ENCODE measurements at regions not wholly inside any gene's neighbourhood (a gene's known extent, or its start where the extent isn't known, plus 50 kb on each side); places are given as distances from the start of the nearest gene placed in this dataset.

- in situ Hi-C loops (cut with MboI): no loop called here
- H3K4me3 ChIP-seq: no peak overlapping the region
- no peak overlapping the region for H3K4me2 ChIP-seq (ENCODE audit: control insufficient read depth, insufficient read depth)
- ChIA-PET SMC1A (ENCODE audit: uncharacterized antibody, unreplicated experiment) (no interaction called here), POLR2A (no interaction called here), RAD21 (ENCODE audit: unreplicated experiment) (no interaction called here), CTCF (no interaction called here)
- TF ChIP-seq TBL1XR1 (IDR thresholded peaks at IDR 0.05; ENCODE audit: low read depth, low read length): no peak
- TF ChIP-seq FOXK2 (IDR thresholded peaks at IDR 0.05): no peak
- no peak for TF ChIP-seq ZBTB33 (IDR thresholded peaks at IDR 0.05)
- no peak for TF ChIP-seq TARDBP (IDR thresholded peaks at IDR 0.05; ENCODE audit: borderline replicate concordance)
- no peak for TF ChIP-seq KLF5 (IDR thresholded peaks at IDR 0.05; ENCODE audit: partially characterized antibody)
- TF ChIP-seq GABPA (IDR thresholded peaks at IDR 0.05; ENCODE audit: low read depth): no peak
- TF ChIP-seq ZSCAN29 (IDR thresholded peaks at IDR 0.05): no peak
- TF ChIP-seq SUPT20H (IDR thresholded peaks at IDR 0.05; ENCODE audit: borderline replicate concordance, control insufficient read depth, low read depth, low read length): no peak
- TF ChIP-seq SREBF2 (IDR thresholded peaks at IDR 0.05; ENCODE audit: low read length): no peak
- TF ChIP-seq SRF (IDR thresholded peaks at IDR 0.05; ENCODE audit: low read depth in 2 of 2, low read length in 2 of 2): no peak
- TF ChIP-seq NFYB (IDR thresholded peaks at IDR 0.05; ENCODE audit: insufficient read depth, low read depth, low read length): no peak
- no peak for TF ChIP-seq YY1 (IDR thresholded peaks at IDR 0.05; ENCODE audit: low read depth, low read length)
- no peak for TF ChIP-seq SIX5 (IDR thresholded peaks at IDR 0.05; ENCODE audit: low read depth, low read length, severe bottlenecking)
- no peak for TF ChIP-seq ZNF274 (IDR thresholded peaks at IDR 0.05; ENCODE audit: insufficient read depth, insufficient read length)
- TF ChIP-seq PRDM15 (CRISPR knock-in tag; IDR thresholded peaks at IDR 0.05): no peak
- TF ChIP-seq, protein P1, sequence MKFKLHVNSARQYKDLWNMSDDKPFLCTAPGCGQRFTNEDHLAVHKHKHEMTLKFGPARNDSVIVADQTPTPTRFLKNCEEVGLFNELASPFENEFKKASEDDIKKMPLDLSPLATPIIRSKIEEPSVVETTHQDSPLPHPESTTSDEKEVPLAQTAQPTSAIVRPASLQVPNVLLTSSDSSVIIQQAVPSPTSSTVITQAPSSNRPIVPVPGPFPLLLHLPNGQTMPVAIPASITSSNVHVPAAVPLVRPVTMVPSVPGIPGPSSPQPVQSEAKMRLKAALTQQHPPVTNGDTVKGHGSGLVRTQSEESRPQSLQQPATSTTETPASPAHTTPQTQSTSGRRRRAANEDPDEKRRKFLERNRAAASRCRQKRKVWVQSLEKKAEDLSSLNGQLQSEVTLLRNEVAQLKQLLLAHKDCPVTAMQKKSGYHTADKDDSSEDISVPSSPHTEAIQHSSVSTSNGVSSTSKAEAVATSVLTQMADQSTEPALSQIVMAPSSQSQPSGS (IDR thresholded peaks at IDR 0.05; ENCODE audit: low read length): no peak
- no peak overlapping the region for H3K9ac ChIP-seq (ENCODE audit: control insufficient read depth, insufficient read depth, low read length)
- no TSS peak for BruUV-seq (replicated peaks)
- no peaks in the 10 kb centered on the region for H3K4me1 ChIP-seq (ENCODE audit: control insufficient read depth, insufficient read depth, low read length)
- H3K27me3 ChIP-seq (replicated peaks in 1 of 2; ENCODE audit: control insufficient read depth in 2 of 2, insufficient read depth in 2 of 2, low read length in 1 of 2): peaks cover 2 to 4% of the 10 kb centered on the region in 2 experiments; a peak in 2 of 4 replicates
- H3K9me3 ChIP-seq (replicated peaks; ENCODE audit: control insufficient read depth, insufficient read depth, low read length): no peaks in the 10 kb centered on the region
- ATAC-seq (no peak), FAIRE-seq (no peak), DNase-seq (ENCODE audit: low read depth, low spot score) (no peak)
- 36% methylated on average over 6 of the region's 6 CpGs for WGBS (ENCODE audit: insufficient coverage, insufficient replicate concordance, low lambda C conversion rate, missing lambda C conversion rate)
- H3K36me3 ChIP-seq (ENCODE audit: control insufficient read depth in 2 of 2, insufficient read depth in 2 of 2, low read length in 1 of 2): no peaks in the 10 kb centered on the region
- intact Hi-C loops (cut with micrococcal nuclease; ENCODE audit: unreplicated experiment): no loop called here
- no peaks in the 10 kb centered on the region for H4K20me1 ChIP-seq (ENCODE audit: control insufficient read depth, insufficient read depth)
- H3K79me2 ChIP-seq (ENCODE audit: control insufficient read depth, insufficient read depth, low read length): no peaks in the 10 kb centered on the region
- H3K27ac ChIP-seq (ENCODE audit: control insufficient read depth, insufficient read depth): no peak overlapping the region
- no peak overlapping the region for H2AFZ ChIP-seq (ENCODE audit: control insufficient read depth, low read depth, low read length)
Measured at GRCh38 chr2:136522724-136523123, 242.6 kb upstream of the THSD7B start.

Measured in GM12878 (cell line).